H1 (cell line): ENCODE measurements at regions not wholly inside any gene's neighbourhood (a gene's known extent, or its start where the extent isn't known, plus 50 kb on each side); places are given as distances from the start of the nearest gene placed in this dataset.
A peak's percentile ranks its signal among the peaks of the same experiment; 100 is the strongest.

Experiments
- CTCF ChIA-PET: fragments of 300-600 bp; sonication (Branson Sonifier 250); formaldehyde crosslinking; loops from one replicate; lab custom pipeline; 2021; ENCODE audit not compliant: partially characterized antibody; lab: Charles Lee
- POLR2A ChIA-PET: fragments of 300-600 bp; sonication (Branson Sonifier 250); formaldehyde crosslinking; loops from one replicate; lab custom pipeline; 2021; ENCODE audit warnings: inconsistent platforms; ENCODE audit not compliant: partially characterized antibody; lab: Charles Lee
- DNase-seq, 2 experiments: peaks; one replicate each; pipeline versions ENCODE4 v3.0.0 to v3.0.0-alpha.2; 2010 to 2022; ENCODE audit warnings: low spot score in 2 of 2, low read depth in 1 of 2, mixed read lengths in 1 of 2
- FAIRE-seq: peaks from 2 replicates; lab custom pipeline; 2011; peaks lifted over from hg19 to GRCh38; lab: Jason Lieb, UNC
- H2AFZ ChIP-seq: 2 replicates; pipeline ENCODE4 v1.8.1; 2012; ENCODE audit warnings: low read length, inconsistent platforms
- H2AK5ac ChIP-seq: 2 replicates; pipeline ENCODE4 v1.6.1; 2013; ENCODE audit warnings: low read depth, low read length
- H2BK120ac ChIP-seq: replicated peaks from 2 replicates; pipeline ENCODE3; 2013; ENCODE audit warnings: low read depth, low read length, inconsistent platforms
- H2BK12ac ChIP-seq: 2 replicates; pipeline ENCODE4 v1.6.1; 2013; ENCODE audit warnings: low read depth, low read length
- H2BK15ac ChIP-seq: 2 replicates; pipeline ENCODE4 v1.6.1; 2013; ENCODE audit warnings: low read length
- H2BK20ac ChIP-seq: 2 replicates; pipeline ENCODE4 v1.6.1; 2013; ENCODE audit warnings: low read length
- H2BK5ac ChIP-seq: 2 replicates; pipeline ENCODE4 v1.6.1; 2013; ENCODE audit warnings: low read depth, low read length
- H3K14ac ChIP-seq: 2 replicates; pipeline ENCODE4 v1.6.1; 2013; ENCODE audit warnings: inconsistent platforms; ENCODE audit not compliant: insufficient read length
- H3K18ac ChIP-seq: 2 replicates; pipeline ENCODE4 v1.6.1; 2013; ENCODE audit warnings: low read length; ENCODE audit errors: extremely low read depth
- H3K23ac ChIP-seq: 2 replicates; pipeline ENCODE4 v1.6.1; 2013; ENCODE audit warnings: inconsistent platforms; ENCODE audit not compliant: insufficient read length
- H3K23me2 ChIP-seq: 2 replicates; pipeline ENCODE4 v1.6.1; 2013; ENCODE audit warnings: low read depth, low read length
- H3K27ac ChIP-seq: 2 replicates; pipeline ENCODE4 v1.6.1; 2011; ENCODE audit warnings: low read depth, low read length, inconsistent platforms
- H3K27me3 ChIP-seq, 4 experiments: replicated peaks in 1 of 4; 1 replicate in 1 of 4; 2 replicates in 3 of 4; pipeline versions ENCODE4 v1.6.1 to v1.8.1; 2011 to 2013; ENCODE audit warnings: low read length in 3 of 4, mild to moderate bottlenecking in 3 of 4, inconsistent platforms in 2 of 4, mixed read lengths in 2 of 4, moderate library complexity in 1 of 4; ENCODE audit not compliant: control insufficient read depth in 3 of 4, insufficient read depth in 3 of 4; ENCODE audit errors: extremely low read depth in 1 of 4
- H3K36me3 ChIP-seq, 4 experiments: 2 replicates each; pipeline versions ENCODE4 v1.6.1 to v1.8.1; 2011 to 2013; ENCODE audit warnings: mild to moderate bottlenecking in 4 of 4, low read length in 3 of 4, moderate library complexity in 2 of 4, control low read depth in 1 of 4, inconsistent platforms in 1 of 4; ENCODE audit not compliant: insufficient read depth in 4 of 4, control insufficient read depth in 2 of 4
- H3K4ac ChIP-seq: replicated peaks from 2 replicates; pipeline ENCODE3; 2013; ENCODE audit warnings: low read length, low read depth, mixed read lengths, inconsistent platforms; ENCODE audit not compliant: insufficient read length
- H3K4me1 ChIP-seq, 4 experiments: replicated peaks in 1 of 4; 1 replicate in 1 of 4; 2 replicates in 3 of 4; pipeline versions ENCODE4 v1.6.1 to v1.8.1; 2011 to 2013; ENCODE audit warnings: low read length in 3 of 4, inconsistent platforms in 2 of 4, mixed read lengths in 1 of 4; ENCODE audit not compliant: insufficient read depth in 4 of 4, control insufficient read depth in 3 of 4
- H3K4me2 ChIP-seq, 2 experiments: 2 replicates each; pipeline versions ENCODE4 v1.6.1 to v1.8.1; 2011 to 2013; ENCODE audit warnings: low read depth in 2 of 2, low read length in 2 of 2, control low read depth in 1 of 2, inconsistent platforms in 1 of 2, mild to moderate bottlenecking in 1 of 2; ENCODE audit not compliant: insufficient read depth in 1 of 2
- H3K4me3 ChIP-seq, 4 experiments: fragments of 200-600, 300-600 bp in 1 of 4; sonication (generic), shearing (Covaris generic), sonication (Bioruptor Twin) in 1 of 4; 2 replicates each; pipeline versions ENCODE4 v1.5.1 to v1.8.1; 2011 to 2016; ENCODE audit warnings: low read length in 4 of 4, low read depth in 3 of 4, control low read depth in 2 of 4, inconsistent platforms in 2 of 4, mild to moderate bottlenecking in 2 of 4, mixed read lengths in 1 of 4, moderate library complexity in 1 of 4; ENCODE audit not compliant: insufficient read depth in 2 of 4; ENCODE audit errors: extremely low read depth in 1 of 4
- H3K56ac ChIP-seq: replicated peaks from 2 replicates; pipeline ENCODE3; 2013; ENCODE audit warnings: low read depth, mild to moderate bottlenecking, mixed read lengths, low read length, inconsistent platforms; ENCODE audit not compliant: insufficient read length
- H3K79me1 ChIP-seq: 2 replicates; pipeline ENCODE4 v1.6.1; 2013; ENCODE audit warnings: low read depth, low read length, control low read depth
- H3K79me2 ChIP-seq, 2 experiments: 2 replicates each; pipeline versions ENCODE4 v1.6.1 to v1.8.1; 2012 to 2013; ENCODE audit warnings: low read length in 2 of 2, mild to moderate bottlenecking in 2 of 2, inconsistent platforms in 1 of 2; ENCODE audit not compliant: insufficient read depth in 2 of 2, control insufficient read depth in 1 of 2
- H3K9ac ChIP-seq, 4 experiments: replicated peaks in 1 of 4; 1 replicate in 1 of 4; 2 replicates in 3 of 4; pipeline versions ENCODE4 v1.6.1 to v1.8.1; 2011 to 2013; ENCODE audit warnings: low read depth in 3 of 4, low read length in 3 of 4, control low read depth in 2 of 4, mild to moderate bottlenecking in 2 of 4, moderate library complexity in 2 of 4, inconsistent platforms in 1 of 4; ENCODE audit errors: extremely low read depth in 1 of 4
- H3K9me3 ChIP-seq, 2 experiments: 2 replicates each; pipeline versions ENCODE4 v1.6.1 to v1.8.1; 2012 to 2013; ENCODE audit warnings: mild to moderate bottlenecking in 2 of 2, moderate library complexity in 2 of 2, control low read depth in 1 of 2, inconsistent platforms in 1 of 2, low read depth in 1 of 2, low read length in 1 of 2, mixed read lengths in 1 of 2; ENCODE audit not compliant: insufficient read depth in 2 of 2
- H4K20me1 ChIP-seq, 2 experiments: replicated peaks in 1 of 2; 2 replicates each; pipeline versions ENCODE3 to v1.8.1; 2011 to 2013; ENCODE audit warnings: inconsistent platforms in 2 of 2, low read length in 2 of 2, mild to moderate bottlenecking in 1 of 2; ENCODE audit not compliant: insufficient read depth in 2 of 2, control insufficient read depth in 1 of 2
- H4K5ac ChIP-seq: 2 replicates; pipeline ENCODE4 v1.6.1; 2013; ENCODE audit warnings: low read length, low read depth, mixed read lengths, inconsistent platforms; ENCODE audit not compliant: insufficient read length
- H4K8ac ChIP-seq: 2 replicates; pipeline ENCODE4 v1.8.0; 2013; ENCODE audit warnings: mild to moderate bottlenecking, moderate library complexity, low read length, inconsistent platforms; ENCODE audit not compliant: insufficient read depth; ENCODE audit errors: extremely low read depth
- H4K91ac ChIP-seq: replicated peaks from 2 replicates; pipeline ENCODE3; 2013; ENCODE audit warnings: low read length, mixed read lengths, inconsistent platforms; ENCODE audit not compliant: insufficient read length
- CHD2 ChIP-seq: IDR thresholded peaks from 2 replicates; pipeline ENCODE4 v1.6.1; 2012; ENCODE audit warnings: low read length, improper control_type of control experiment
- FOSL1 ChIP-seq: IDR thresholded peaks from 2 replicates; pipeline ENCODE4 v1.6.1; 2011; ENCODE audit warnings: mild to moderate bottlenecking, low read depth, low read length, moderate library complexity; ENCODE audit not compliant: insufficient read depth
- KDM1A ChIP-seq: fragments of 200-600, 300-600 bp; sonication (generic); IDR thresholded peaks from 2 replicates; pipeline ENCODE4 v1.7.1; 2016; ENCODE audit warnings: mild to moderate bottlenecking, low read length, borderline replicate concordance
- NANOG ChIP-seq: IDR thresholded peaks from 2 replicates; pipeline ENCODE4 v1.6.1; 2011; ENCODE audit warnings: low read length, low read depth, mild to moderate bottlenecking, inconsistent platforms; ENCODE audit not compliant: insufficient read depth, poor library complexity, severe bottlenecking
- WGBS, 2 experiments: shearing (Covaris generic) in 1 of 2; methylation state at CpG; one replicate each; pipeline versions ENCODE4 v1.1.6 to v1.1.7; 2013 to 2015; ENCODE audit warnings: low lambda C conversion rate in 2 of 2, mixed read lengths in 2 of 2, inconsistent platforms in 1 of 2, low coverage in 1 of 2, missing lambda C conversion rate in 1 of 2; ENCODE audit not compliant: insufficient replicate concordance in 2 of 2, insufficient coverage in 1 of 2, insufficient read length in 1 of 2; ENCODE audit errors: extremely low coverage in 1 of 2, missing lambda C conversion rate in 1 of 2; 5-methylcytosine and 5-hydroxymethylcytosine counted together
- TF ChIP-seq, protein P1 (sequence below): IDR thresholded peaks from 2 replicates; pipeline ENCODE4 v1.6.1; 2011; ENCODE audit warnings: low read length, improper control_type of control experiment

DNA sequence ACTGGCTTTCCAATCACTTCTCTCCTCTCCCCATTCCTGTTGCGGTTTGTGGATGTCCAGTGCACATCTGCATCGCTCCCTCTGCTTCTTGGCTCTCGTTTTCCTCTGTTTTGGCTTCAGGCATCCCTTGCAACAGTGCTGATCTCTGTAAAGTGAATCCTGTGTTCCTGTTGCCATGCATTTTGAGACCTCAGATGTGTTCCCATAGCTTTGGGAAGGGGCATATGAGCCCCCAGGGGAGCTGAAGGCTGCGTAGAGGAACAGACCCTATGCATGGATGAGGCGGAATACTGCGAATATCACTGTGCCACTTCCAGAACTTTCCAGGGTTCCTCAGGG is 168.4 kb upstream of the HAAO start:
- CTCF ChIA-PET: interaction anchor here (0.7 to 1.6 kb wide), 4 partner anchors 10 to 101 kb away, joined by 3 to 5 read pairs (median 4); no protein-coding TSS in a partner anchor
- Histone ChIP-seq H3K23ac (no peak overlapping the region), H3K4me2 (no peak overlapping the region), H2BK12ac (no peak overlapping the region; the same call in 1 of the 2 replicates), H3K27me3 (peaks cover 0 to 3% (median under 1%) of the 10 kb centered on the region in 4 experiments; a peak in 1 of 7 replicates), H4K8ac (no peak overlapping the region), H3K4me1 (peaks cover 4 to 24% (median 14%) of the 10 kb centered on the region in 4 experiments), H2BK15ac (peak overlapping the region; percentile 3; the same call in 1 of the 2 replicates), H2BK120ac (no peak overlapping the region), H4K91ac (no peak overlapping the region), H3K56ac (no peak overlapping the region), H4K20me1 (no peaks in the 10 kb centered on the region), H2BK5ac (no peak overlapping the region), H3K27ac (no peak overlapping the region), H3K23me2 (no peaks in the 10 kb centered on the region), H3K36me3 (no peaks in the 10 kb centered on the region), H3K79me2 (no peaks in the 10 kb centered on the region), H3K9me3 (no peaks in the 10 kb centered on the region), H3K79me1 (no peaks in the 10 kb centered on the region), H3K18ac (0 out of 2 replicates have a peak overlapping the region, but pooled peaks have one; percentile 3), H3K14ac (no peak overlapping the region), H3K9ac (no peak overlapping the region), H3K4ac (no peak overlapping the region), H2AK5ac (no peak overlapping the region), H2BK20ac (no peak overlapping the region), H3K4me3 (no peak overlapping the region), H4K5ac (no peak overlapping the region), H2AFZ (0 out of 2 replicates have a peak overlapping the region, but pooled peaks have one; percentile 83)
- POLR2A ChIA-PET: no interaction called here
- TF ChIP-seq CHD2 (no peak), KDM1A (no peak), FOSL1 (no peak), NANOG (no peak)
- TF ChIP-seq, protein P1, sequence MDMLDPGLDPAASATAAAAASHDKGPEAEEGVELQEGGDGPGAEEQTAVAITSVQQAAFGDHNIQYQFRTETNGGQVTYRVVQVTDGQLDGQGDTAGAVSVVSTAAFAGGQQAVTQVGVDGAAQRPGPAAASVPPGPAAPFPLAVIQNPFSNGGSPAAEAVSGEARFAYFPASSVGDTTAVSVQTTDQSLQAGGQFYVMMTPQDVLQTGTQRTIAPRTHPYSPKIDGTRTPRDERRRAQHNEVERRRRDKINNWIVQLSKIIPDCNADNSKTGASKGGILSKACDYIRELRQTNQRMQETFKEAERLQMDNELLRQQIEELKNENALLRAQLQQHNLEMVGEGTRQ: no peak
- 89% methylated on average over 6 of the region's 6 CpGs; no CpG with 5 or more reads in 1 of the 2 experiments for WGBS, 2 experiments
- DNase-seq (no peak), FAIRE-seq (no peak)
